SK-N-SH (cell line): ENCODE measurements at regions not wholly inside any gene's neighbourhood (a gene's known extent, or its start where the extent isn't known, plus 50 kb on each side); places are given as distances from the start of the nearest gene placed in this dataset.

ENCODE experiments used
- CTCF ChIA-PET: fragments of 300-600, 350-600 bp; formaldehyde crosslinking; extraction: SDS; loops from one replicate; lab custom pipeline; 2021; lab: Yijun Ruan, JAX
- POLR2A ChIA-PET: fragments of 350-600 bp; sonication (Branson Sonifier 250); formaldehyde crosslinking; extraction: SDS; loops from one replicate; lab custom pipeline; 2020; ENCODE audit warnings: antibody characterized with exemption, inconsistent platforms; lab: Yijun Ruan, JAX
- DNase-seq: peaks from one replicate; pipeline ENCODE4 v3.0.0; 2012
- H2AFZ ChIP-seq: fragments of 200-600 bp; sonication (generic); 2 replicates; pipeline ENCODE4 v1.8.1; 2016; ENCODE audit warnings: antibody characterized with exemption, mild to moderate bottlenecking, low read depth
- H3F3A ChIP-seq: fragments of 200-600 bp; sonication (generic); replicated peaks from 2 replicates; pipeline ENCODE3; 2016; ENCODE audit warnings: antibody characterized with exemption, mild to moderate bottlenecking; ENCODE audit not compliant: insufficient read depth
- H3K27ac ChIP-seq, 2 experiments: fragments of 200-500 bp in 1 of 2; fragments of 200-600 bp in 1 of 2; sonication (Bioruptor generic) in 1 of 2; sonication (generic), shearing (Covaris generic) in 1 of 2; 2 replicates each; pipeline versions ENCODE4 v1.5.1 to v1.6.1; 2014 to 2016; ENCODE audit warnings: low read depth in 2 of 2, inconsistent platforms in 1 of 2, low read length in 1 of 2, mild to moderate bottlenecking in 1 of 2, mixed read lengths in 1 of 2
- H3K27me3 ChIP-seq: fragments of 200-600 bp; sonication (generic), shearing (Covaris generic); 2 replicates; pipeline ENCODE4 v1.6.1; 2016; ENCODE audit warnings: mixed run types; ENCODE audit not compliant: insufficient read depth
- H3K36me3 ChIP-seq, 2 experiments: fragments of 200-500 bp in 1 of 2; fragments of 200-600 bp in 1 of 2; sonication (Bioruptor generic) in 1 of 2; sonication (generic) in 1 of 2; replicated peaks in 1 of 2; 2 replicates each; pipeline versions ENCODE3 to v1.5.1; 2014 to 2016; ENCODE audit warnings: low read length in 1 of 2, mild to moderate bottlenecking in 1 of 2; ENCODE audit not compliant: insufficient read depth in 2 of 2, control insufficient read depth in 1 of 2
- H3K4me1 ChIP-seq, 2 experiments: fragments of 200-500 bp in 1 of 2; fragments of 200-600 bp in 1 of 2; sonication (Bioruptor generic) in 1 of 2; sonication (generic), shearing (Covaris generic) in 1 of 2; 2 replicates each; pipeline versions ENCODE4 v1.5.1 to v1.6.1; 2014 to 2016; ENCODE audit warnings: low read depth in 1 of 2, low read length in 1 of 2, mixed run types in 1 of 2; ENCODE audit not compliant: insufficient read depth in 2 of 2, control insufficient read depth in 1 of 2
- H3K4me2 ChIP-seq: fragments of 200-600 bp; sonication (generic), shearing (Covaris generic); 2 replicates; pipeline ENCODE4 v1.6.1; 2017; ENCODE audit warnings: mixed run types
- H3K4me3 ChIP-seq, 2 experiments: fragments of 200-500 bp in 1 of 2; fragments of 200-600 bp in 1 of 2; sonication (Bioruptor generic) in 1 of 2; sonication (generic), shearing (Covaris generic) in 1 of 2; 2 replicates each; pipeline versions ENCODE4 v1.5.1 to v1.8.1; 2014 to 2016; ENCODE audit warnings: low read depth in 2 of 2, inconsistent platforms in 1 of 2, low read length in 1 of 2, mild to moderate bottlenecking in 1 of 2, mixed read lengths in 1 of 2, moderate library complexity in 1 of 2
- H3K79me2 ChIP-seq: fragments of 200-600 bp; sonication (generic); 2 replicates; pipeline ENCODE4 v1.8.1; 2017; ENCODE audit warnings: mild to moderate bottlenecking; ENCODE audit not compliant: insufficient read depth
- H3K9ac ChIP-seq: fragments of 200-600 bp; sonication (generic); 2 replicates; pipeline ENCODE4 v1.6.1; 2017; ENCODE audit warnings: mixed run types
- H3K9me2 ChIP-seq: fragments of 200-600 bp; sonication (generic); 2 replicates; pipeline ENCODE4 v1.6.1; 2017; ENCODE audit warnings: mixed run types
- H3K9me3 ChIP-seq: fragments of 200-600 bp; sonication (generic); 2 replicates; pipeline ENCODE4 v1.6.1; 2017; ENCODE audit warnings: mixed run types, mild to moderate bottlenecking, moderate library complexity
- H4K20me1 ChIP-seq: fragments of 200-600 bp; sonication (generic); 2 replicates; pipeline ENCODE4 v1.6.1; 2017; ENCODE audit warnings: mild to moderate bottlenecking, mixed run types; ENCODE audit not compliant: insufficient read depth
- EP300 ChIP-seq, 2 experiments: IDR thresholded peaks; 2 replicates each; pipeline versions ENCODE4 v1.4.0 to v1.6.1; 2012; ENCODE audit warnings: borderline replicate concordance in 1 of 2, low read depth in 1 of 2, low read length in 1 of 2
- EZH2phosphoT487 ChIP-seq: fragments of 200-600 bp; sonication (generic); IDR thresholded peaks from 2 replicates; pipeline ENCODE4 v1.6.1; 2017; ENCODE audit warnings: low read depth, mixed run types, mild to moderate bottlenecking, antibody characterized with exemption, moderate library complexity, borderline replicate concordance
- FOSL2 ChIP-seq: IDR thresholded peaks from 2 replicates; pipeline ENCODE4 v1.4.0; 2012; ENCODE audit warnings: low read depth, mild to moderate bottlenecking, moderate library complexity, borderline replicate concordance
- JUND ChIP-seq: IDR thresholded peaks from 2 replicates; pipeline ENCODE4 v1.4.0; 2012
- MAX ChIP-seq: IDR thresholded peaks from 2 replicates; pipeline ENCODE4 v1.4.0; 2012; ENCODE audit warnings: low read depth
- MEF2A ChIP-seq: IDR thresholded peaks from 2 replicates; pipeline ENCODE4 v1.4.0; 2012; ENCODE audit warnings: low read depth, borderline replicate concordance
- MXI1 ChIP-seq: IDR thresholded peaks from 2 replicates; pipeline ENCODE4 v1.6.1; 2012; ENCODE audit warnings: mild to moderate bottlenecking, low read depth, low read length, improper control_type of control experiment
- NFIC ChIP-seq: IDR thresholded peaks from 2 replicates; pipeline ENCODE4 v1.4.0; 2012; ENCODE audit warnings: borderline replicate concordance
- NRF1 ChIP-seq: IDR thresholded peaks from 2 replicates; pipeline ENCODE4 v1.6.1; 2012; ENCODE audit warnings: low read depth, mild to moderate bottlenecking, low read length
- RAD21 ChIP-seq: IDR thresholded peaks from 2 replicates; pipeline ENCODE4 v1.6.1; 2012; ENCODE audit warnings: mild to moderate bottlenecking, low read length
- RFX5 ChIP-seq: IDR thresholded peaks from 2 replicates; pipeline ENCODE4 v1.6.1; 2012; ENCODE audit warnings: mild to moderate bottlenecking, improper control_type of control experiment, low read length
- RXRA ChIP-seq: IDR thresholded peaks from 2 replicates; pipeline ENCODE4 v1.4.0; 2012; ENCODE audit warnings: low read depth, mild to moderate bottlenecking, borderline replicate concordance
- SIN3A ChIP-seq: IDR thresholded peaks from 2 replicates; pipeline ENCODE4 v1.6.1; 2012; ENCODE audit warnings: low read depth, mild to moderate bottlenecking, low read length, moderate library complexity, borderline replicate concordance
- SMC3 ChIP-seq: IDR thresholded peaks from 2 replicates; pipeline ENCODE4 v1.6.1; 2012; ENCODE audit warnings: low read depth, low read length, improper control_type of control experiment
- TCF12 ChIP-seq: IDR thresholded peaks from 2 replicates; pipeline ENCODE4 v1.4.0; 2012
- TEAD4 ChIP-seq: IDR thresholded peaks from 2 replicates; pipeline ENCODE4 v1.4.0; 2012; ENCODE audit warnings: mild to moderate bottlenecking, borderline replicate concordance; ENCODE audit not compliant: insufficient read depth
- USF1 ChIP-seq: IDR thresholded peaks from 2 replicates; pipeline ENCODE4 v1.4.0; 2012; ENCODE audit warnings: low read depth, borderline replicate concordance
- USF2 ChIP-seq: fragments of 150-350 bp; IDR thresholded peaks from 2 replicates; pipeline ENCODE4 v1.6.1; 2017; ENCODE audit warnings: antibody characterized with exemption, low read length, low read depth, borderline replicate concordance
- YY1 ChIP-seq: IDR thresholded peaks from 2 replicates; pipeline ENCODE4 v1.4.0; 2012; ENCODE audit warnings: low read depth, mild to moderate bottlenecking
- WGBS: methylation state at CpG from one replicate; pipeline ENCODE4 v1.1.6; 2017; ENCODE audit warnings: low lambda C conversion rate; 5-methylcytosine and 5-hydroxymethylcytosine counted together

- Histone ChIP-seq H3K4me2 (no peak overlapping the region), H4K20me1 (no peaks in the 10 kb centered on the region), H3K27me3 (no peaks in the 10 kb centered on the region), H3K27ac (no peak overlapping the region), H3K36me3 (no peaks in the 10 kb centered on the region), H2AFZ (no peak overlapping the region; the same call in 1 of the 2 replicates), H3K4me3 (no peak overlapping the region), H3K4me1 (no peaks in the 10 kb centered on the region; a peak in 1 of 4 replicates), H3F3A (no peaks in the 10 kb centered on the region), H3K79me2 (no peaks in the 10 kb centered on the region), H3K9ac (no peak overlapping the region), H3K9me3 (no peaks in the 10 kb centered on the region), H3K9me2 (no peaks in the 10 kb centered on the region; the same call in 1 of the 2 replicates)
- DNase-seq = no peak
- TF ChIP-seq USF2 = no peak
- TF ChIP-seq JUND = 0 out of 2 replicates have a peak, but pooled peaks have one; percentile 19
- ChIA-PET POLR2A (no interaction called here), CTCF (no interaction called here)
Measured at GRCh38 chr13:64293923-64294322, 2878.3 kb upstream of the PCDH20 start.

- Histone ChIP-seq H3K4me3 (no peak overlapping the region), H2AFZ (no peak overlapping the region), H3K4me2 (no peak overlapping the region), H3K9me3 (no peaks in the 10 kb centered on the region), H3K36me3 (no peaks in the 10 kb centered on the region), H3K9me2 (no peaks in the 10 kb centered on the region), H4K20me1 (no peaks in the 10 kb centered on the region), H3F3A (no peaks in the 10 kb centered on the region), H3K27ac (no peak overlapping the region), H3K79me2 (no peaks in the 10 kb centered on the region), H3K27me3 (no peaks in the 10 kb centered on the region), H3K4me1 (no peaks in the 10 kb centered on the region), H3K9ac (no peak overlapping the region)
- no peak for DNase-seq
- 70% methylated on average over 3 of the region's 3 CpGs for WGBS
- POLR2A ChIA-PET = no interaction called here
- TF ChIP-seq NRF1 (no peak), YY1 (no peak), RFX5 (no peak), JUND (no peak), MEF2A (no peak), MXI1 (no peak), USF2 (no peak), TEAD4 (no peak), EP300 (IDR thresholded peaks at IDR 0.05; ENCODE audit: borderline replicate concordance in 1 of 2, low read depth in 1 of 2, low read length in 1 of 2) (no peak), MAX (no peak), TCF12 (no peak), NFIC (no peak), FOSL2 (no peak), EZH2phosphoT487 (no peak), SIN3A (no peak), USF1 (no peak), RAD21 (no peak), RXRA (no peak), SMC3 (no peak)
- CTCF ChIA-PET = no interaction called here
Measured at GRCh38 chr13:64289702-64290101, 2874.1 kb upstream of the PCDH20 start.
